Colon (tissue), 2 donors: ENCODE measurements at regions not wholly inside any gene's neighbourhood (a gene's known extent, or its start where the extent isn't known, plus 50 kb on each side); places are given as distances from the start of the nearest gene placed in this dataset.
"Not testable (repeated sequence)": the region's sequence is repeated elsewhere in the genome, so short reads cannot be mapped to it uniquely, and the experiment has no call there.

ENCODE experiments used
- FAIRE-seq: peaks from 2 replicates; lab custom pipeline; 2012; peaks lifted over from hg19 to GRCh38; lab: Jason Lieb, UNC
- donor health status: control.
- donor health status: control.

DNA sequence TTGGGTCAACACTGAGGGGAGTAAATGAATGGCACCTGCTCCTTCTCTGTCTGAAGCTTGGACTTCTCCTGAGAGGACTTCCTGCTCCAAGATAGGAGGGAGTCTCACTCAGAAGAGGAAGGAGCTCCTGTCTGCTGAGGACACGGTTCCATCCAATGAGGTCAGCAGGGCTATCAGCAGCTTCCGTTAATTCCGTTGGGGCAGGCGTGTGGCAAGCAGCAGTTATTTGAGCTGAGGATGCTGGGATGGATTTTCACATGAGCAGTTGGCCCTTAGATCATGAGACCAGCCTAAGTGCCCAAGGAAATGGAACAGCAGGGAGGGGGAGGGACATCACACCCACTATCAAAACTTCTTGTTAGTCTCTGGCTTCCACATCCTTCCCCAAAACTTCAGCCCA, 159.0 kb upstream of the PZP start:
- no peak for FAIRE-seq

- no peak for FAIRE-seq
These were observed 157.1 kb upstream of the PZP start for GRCh38 chr12:9365296-9365695.

DNA sequence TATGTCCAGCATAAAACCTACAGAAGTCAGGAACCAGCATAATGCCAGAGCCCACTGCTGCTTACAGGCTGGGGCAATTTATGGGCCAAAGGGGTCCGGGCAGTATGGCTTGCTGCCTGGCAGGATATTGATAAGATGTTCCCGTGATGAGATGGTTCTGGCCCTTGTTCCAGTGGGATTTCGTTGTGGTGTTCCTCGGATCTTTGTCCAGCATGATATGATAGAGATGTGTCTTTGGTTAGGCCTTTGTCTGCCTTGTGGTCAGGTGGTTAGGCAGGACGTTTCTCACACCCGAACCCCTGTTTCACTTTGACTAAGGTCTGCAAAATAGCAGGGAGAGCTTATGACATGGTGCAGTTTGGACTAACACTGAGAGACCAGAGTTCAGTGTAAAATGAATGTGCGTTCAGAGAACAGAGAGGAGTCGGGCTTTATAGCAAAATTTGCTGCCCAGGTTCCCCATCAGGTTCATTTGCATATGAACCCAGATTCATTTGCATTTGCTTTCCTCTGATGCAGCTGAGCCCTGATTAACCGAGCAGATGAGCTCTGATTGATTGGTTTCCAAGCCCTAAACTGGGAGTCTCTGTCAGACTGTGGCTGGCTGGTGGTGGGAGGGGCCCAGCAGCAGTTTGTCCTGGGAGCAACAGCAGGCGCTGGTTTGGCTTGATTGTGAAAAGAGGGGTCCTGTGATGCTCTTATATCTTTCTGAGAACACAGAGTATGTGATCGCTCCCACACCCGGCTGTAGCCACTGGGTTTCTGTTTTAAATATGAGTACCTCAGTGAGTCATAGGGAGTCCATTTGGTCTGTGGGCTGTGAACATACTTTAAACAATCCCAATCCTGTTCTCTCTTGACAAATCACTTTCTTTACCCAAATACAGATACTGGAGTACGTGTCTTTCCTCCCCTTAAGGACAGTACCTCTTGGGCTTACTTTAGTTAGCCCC, 156.3 kb upstream of the PZP start:
- FAIRE-seq: no peak

- no peak for FAIRE-seq
These were observed 154.9 kb upstream of the PZP start for GRCh38 chr12:9363145-9363544.

DNA sequence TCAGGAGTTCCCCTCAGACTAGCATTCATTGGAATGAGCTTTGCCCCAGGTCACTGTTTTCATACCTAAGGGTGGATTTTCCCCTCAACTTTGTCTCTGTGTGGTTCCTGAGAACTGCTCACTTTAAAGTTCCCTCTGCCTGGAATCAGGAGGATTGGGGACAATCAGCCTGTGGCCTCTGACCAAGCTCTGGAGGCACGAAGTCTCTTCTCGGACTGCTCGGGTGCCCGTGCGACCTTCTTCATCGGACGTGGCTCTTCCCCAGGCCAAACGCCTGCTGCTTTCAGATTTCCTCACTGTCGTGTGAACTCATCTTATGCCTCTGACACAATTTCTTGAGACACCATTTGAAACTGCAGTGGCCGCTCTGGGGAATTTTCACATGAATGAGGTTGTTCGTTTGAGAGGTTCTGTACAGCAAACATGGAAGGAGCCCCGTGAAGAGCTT, 153.7 kb upstream of the PZP start:
- FAIRE-seq: no peak

- FAIRE-seq: not testable (repeated sequence)
These were observed 146.0 kb upstream of the PZP start for GRCh38 chr12:9354009-9354754.

GRCh38 chr12:9351136-9351535, 142.9 kb upstream of the PZP start:
- FAIRE-seq: no peak

GRCh38 chr12:9349888-9350885, 142.0 kb upstream of the PZP start:
- no peak for FAIRE-seq

DNA sequence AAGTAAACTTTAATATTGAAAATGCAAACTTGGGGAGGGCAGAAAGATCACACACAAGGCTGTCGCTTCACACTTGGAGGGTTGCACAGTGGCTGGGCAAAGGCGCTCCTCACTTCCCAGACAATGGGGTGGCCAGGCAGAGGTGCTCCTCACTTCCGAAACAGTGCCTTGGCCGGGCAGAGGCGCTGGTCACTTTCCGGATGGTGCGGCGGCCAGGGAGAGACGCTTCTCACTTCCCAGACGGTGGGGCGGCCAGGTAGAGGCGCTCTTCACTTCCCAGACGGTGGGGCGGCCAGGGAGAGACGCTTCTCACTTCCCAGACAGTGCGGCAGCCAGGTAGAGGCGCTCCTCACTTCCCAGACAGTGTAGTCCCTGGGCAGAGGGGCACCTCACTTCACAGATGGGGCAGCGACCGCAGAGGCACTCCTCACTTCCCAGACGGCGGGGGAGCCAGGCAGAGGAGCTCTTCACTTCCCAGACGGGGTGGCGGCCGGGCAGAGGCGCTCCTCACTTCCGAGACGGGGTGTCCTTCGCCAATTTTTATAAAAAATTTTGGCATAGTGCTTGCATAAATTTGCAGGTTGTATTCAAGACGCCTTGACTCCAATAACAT, 140.8 kb upstream of the PZP start:
- no peak for FAIRE-seq

DNA sequence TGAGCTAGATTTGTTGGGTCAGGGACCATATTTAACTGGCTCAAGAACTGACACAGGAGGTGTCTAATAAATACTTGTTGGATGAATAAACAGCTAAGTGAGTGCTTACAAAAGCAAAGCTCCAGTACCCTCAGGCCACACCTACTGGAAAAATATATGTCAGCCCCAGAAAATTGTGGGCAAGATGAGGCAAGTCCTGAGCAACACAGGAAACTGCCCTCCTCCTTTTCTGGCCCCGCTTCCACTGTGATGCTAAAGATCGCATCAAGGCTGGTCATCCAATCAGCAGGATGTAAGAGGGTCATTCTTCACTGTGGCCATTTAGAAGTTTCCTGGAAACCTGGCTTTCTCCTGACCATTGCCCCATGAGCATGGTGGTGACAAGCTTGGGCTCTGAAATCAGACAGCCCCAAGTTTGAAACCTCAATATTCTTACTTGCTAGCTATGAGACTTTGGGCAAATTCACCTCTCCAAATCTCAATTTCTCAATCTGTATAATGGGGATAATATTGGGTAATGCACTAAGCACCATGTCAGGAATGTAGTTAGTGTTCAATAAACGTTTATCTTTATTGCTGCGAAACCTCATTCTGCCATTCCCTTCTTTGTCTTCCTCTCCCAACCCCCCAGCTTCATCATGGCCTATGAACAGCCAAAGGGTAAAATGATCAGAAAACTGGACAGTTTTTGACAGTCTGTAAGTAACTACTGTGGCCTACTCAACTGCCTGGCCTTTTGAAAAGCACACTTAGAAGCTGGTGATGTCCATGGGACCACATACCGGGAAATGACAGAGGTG, 139.3 kb upstream of the PZP start:
- FAIRE-seq: no peak

DNA sequence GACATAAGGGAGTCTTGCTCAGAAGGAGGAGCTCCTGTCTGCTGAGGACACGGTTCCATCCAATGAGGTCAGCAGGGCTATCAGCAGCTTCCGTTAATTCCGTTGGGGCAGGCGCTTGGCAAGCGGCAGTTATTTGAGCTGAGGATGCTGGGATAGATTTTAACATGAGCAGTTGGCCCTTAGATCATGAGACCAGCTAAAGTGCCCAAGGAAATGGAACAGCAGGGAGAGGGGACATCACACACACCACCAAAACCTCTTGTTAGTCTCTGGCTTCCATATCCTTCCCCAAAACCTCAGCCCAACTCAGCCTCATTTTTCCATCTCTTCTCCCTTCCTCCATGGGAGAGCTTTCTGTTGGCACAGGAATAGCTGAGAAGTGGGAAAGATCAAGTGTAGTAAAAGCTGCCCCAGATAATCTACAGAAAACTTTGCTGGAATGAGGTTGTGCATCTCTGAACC, 138.7 kb upstream of the PZP start:
- no peak for FAIRE-seq

GRCh38 chr12:9345171-9345570, 137.0 kb upstream of the PZP start:
- no peak for FAIRE-seq

DNA sequence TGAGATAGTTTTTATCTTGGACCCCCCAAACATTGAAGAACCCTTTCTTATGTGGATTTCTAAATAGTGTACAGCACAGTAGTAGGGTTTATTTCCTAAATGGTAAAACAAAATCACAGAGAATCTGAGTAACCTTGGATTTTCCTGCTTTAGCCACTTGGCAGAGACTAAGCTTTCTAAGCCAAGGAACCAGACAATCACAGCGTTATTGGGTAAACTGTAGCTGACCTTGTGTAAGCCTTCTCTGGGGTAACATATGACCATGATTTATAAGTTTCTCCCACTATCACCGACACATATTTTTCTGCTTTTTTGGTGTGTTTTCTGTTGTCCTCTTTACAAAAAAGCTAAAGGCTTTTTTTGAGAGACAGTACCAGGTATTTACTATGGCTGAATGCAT, 136.3 kb upstream of the PZP start:
- FAIRE-seq: no peak

- FAIRE-seq: no peak
These were observed 135.5 kb upstream of the PZP start for GRCh38 chr12:9343731-9344130.

DNA sequence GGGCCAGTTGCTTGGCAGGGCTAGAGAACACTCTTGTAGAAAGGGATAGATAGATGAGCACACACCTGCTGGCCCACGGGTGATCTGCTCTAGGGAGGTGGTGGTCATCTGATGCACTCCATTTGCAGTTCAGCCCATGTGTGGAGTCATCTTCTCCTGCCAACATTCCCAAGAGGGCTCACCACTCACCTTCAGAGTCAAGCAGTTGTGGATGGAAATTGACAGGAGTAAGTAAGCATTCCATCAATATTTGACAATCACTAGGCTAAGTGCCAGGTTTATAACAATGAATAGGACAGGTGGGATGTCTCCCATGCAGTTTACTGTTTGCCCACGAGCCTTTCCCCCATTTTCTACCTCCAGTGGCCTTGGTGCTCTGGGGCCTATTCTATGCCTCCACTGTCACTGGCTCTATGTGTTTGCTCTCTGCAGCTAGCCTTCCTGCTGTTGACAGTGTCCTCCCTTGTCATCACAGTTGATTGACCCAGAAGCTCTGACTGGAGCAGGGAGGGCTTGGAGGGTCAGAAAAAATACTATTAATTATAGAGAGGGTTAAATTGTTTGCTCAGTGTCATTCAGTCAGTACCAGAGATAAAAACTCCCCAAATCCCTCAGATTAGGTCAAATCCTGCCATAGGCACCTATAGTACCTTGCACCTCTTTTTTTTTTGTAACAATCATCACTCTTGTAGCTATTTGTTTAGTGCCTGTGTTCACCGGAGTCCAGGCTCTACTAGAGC, 134.6 kb upstream of the PZP start:
- FAIRE-seq: no peak

DNA sequence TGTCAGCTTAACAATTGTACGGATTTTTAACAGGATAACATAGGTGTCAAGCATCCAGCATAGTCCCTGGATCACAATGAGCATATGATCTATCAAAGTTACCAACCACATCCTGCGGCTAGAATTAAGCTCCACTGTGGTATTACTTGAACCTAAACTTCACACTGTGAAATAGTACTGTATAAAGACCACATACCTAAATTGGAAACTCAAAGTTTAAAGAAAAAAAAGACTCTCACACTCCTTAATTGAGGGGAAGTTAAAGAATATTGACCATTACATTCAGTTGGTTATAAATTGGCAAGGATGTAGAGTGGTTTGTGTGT, 133.0 kb upstream of the PZP start:
- FAIRE-seq: no peak

DNA sequence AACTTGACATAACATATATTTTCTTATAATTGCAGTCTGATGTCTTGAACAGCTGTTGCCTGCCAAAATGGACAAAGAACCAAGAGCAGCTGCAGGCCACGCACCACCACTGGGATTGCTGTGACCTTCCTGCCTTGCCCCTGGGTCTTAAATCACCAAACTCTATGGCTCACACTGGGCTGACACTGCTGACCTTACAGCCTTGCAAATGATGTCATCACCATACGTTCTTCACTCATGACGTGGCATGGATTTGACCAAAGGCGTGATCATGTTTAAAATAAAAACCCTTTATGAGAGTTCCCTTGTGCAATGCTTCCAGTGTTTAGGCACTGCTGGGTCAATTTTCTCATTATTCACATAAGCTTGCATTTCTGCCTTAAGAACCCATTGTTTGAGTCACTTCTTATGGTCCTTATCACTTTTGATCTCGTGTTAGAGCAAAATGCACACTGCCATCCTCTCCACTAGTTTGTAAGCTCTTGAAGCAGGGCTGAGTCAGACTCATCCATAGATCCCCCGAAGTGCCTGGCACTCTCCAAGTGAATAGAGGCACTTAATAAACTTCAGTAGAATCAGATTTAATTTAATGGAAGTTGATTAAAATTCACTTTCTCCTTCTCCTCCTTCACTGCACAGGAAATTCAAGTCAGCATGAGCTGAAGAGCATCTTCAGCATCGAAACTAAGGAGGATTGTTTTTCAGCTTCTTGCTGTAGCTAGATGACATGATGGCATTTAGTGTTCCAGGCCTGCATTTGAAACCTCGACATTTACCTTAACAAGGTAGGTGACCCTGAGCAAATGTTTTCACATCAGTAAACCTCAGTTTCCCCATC, 132.4 kb upstream of the PZP start:
- FAIRE-seq: no peak

DNA sequence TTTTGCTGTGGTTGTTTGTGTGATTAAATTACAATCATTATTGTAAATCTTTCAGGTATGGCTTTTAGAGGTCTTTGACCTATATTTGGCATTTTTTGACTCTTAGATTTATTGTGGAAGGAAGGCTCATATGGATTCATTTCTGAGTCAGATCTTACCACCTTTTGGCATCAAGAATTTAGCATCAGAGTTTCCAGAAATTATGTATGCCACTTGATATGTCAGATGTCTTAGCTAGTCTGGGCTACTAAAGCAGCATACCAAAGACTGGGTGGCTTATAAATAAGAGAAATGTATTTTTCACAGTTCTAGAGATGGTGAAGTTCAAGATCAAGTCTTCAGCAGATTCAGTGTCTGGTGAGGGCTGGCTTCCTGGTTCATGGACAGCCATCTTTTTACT, 129.5 kb upstream of the PZP start:
- FAIRE-seq: no peak

- FAIRE-seq: not testable (repeated sequence)
These were observed 128.3 kb upstream of the PZP start for GRCh38 chr12:9336375-9337011.
